H1 (cell line): ENCODE measurements at regions not wholly inside any gene's neighbourhood (a gene's known extent, or its start where the extent isn't known, plus 50 kb on each side); places are given as distances from the start of the nearest gene placed in this dataset.

ENCODE experiments used
- CTCF ChIA-PET: fragments of 300-600 bp; sonication (Branson Sonifier 250); formaldehyde crosslinking; loops from one replicate; lab custom pipeline; 2021; ENCODE audit not compliant: partially characterized antibody; lab: Charles Lee
- POLR2A ChIA-PET: fragments of 300-600 bp; sonication (Branson Sonifier 250); formaldehyde crosslinking; loops from one replicate; lab custom pipeline; 2021; ENCODE audit warnings: inconsistent platforms; ENCODE audit not compliant: partially characterized antibody; lab: Charles Lee
- DNase-seq, 2 experiments: peaks; one replicate each; pipeline versions ENCODE4 v3.0.0 to v3.0.0-alpha.2; 2010 to 2022; ENCODE audit warnings: low spot score in 2 of 2, low read depth in 1 of 2, mixed read lengths in 1 of 2
- FAIRE-seq: peaks from 2 replicates; lab custom pipeline; 2011; peaks lifted over from hg19 to GRCh38; lab: Jason Lieb, UNC
- H2AFZ ChIP-seq: 2 replicates; pipeline ENCODE4 v1.8.1; 2012; ENCODE audit warnings: low read length, inconsistent platforms
- H2AK5ac ChIP-seq: 2 replicates; pipeline ENCODE4 v1.6.1; 2013; ENCODE audit warnings: low read depth, low read length
- H2BK120ac ChIP-seq: replicated peaks from 2 replicates; pipeline ENCODE3; 2013; ENCODE audit warnings: low read depth, low read length, inconsistent platforms
- H2BK12ac ChIP-seq: 2 replicates; pipeline ENCODE4 v1.6.1; 2013; ENCODE audit warnings: low read depth, low read length
- H2BK15ac ChIP-seq: 2 replicates; pipeline ENCODE4 v1.6.1; 2013; ENCODE audit warnings: low read length
- H2BK20ac ChIP-seq: 2 replicates; pipeline ENCODE4 v1.6.1; 2013; ENCODE audit warnings: low read length
- H2BK5ac ChIP-seq: 2 replicates; pipeline ENCODE4 v1.6.1; 2013; ENCODE audit warnings: low read depth, low read length
- H3K14ac ChIP-seq: 2 replicates; pipeline ENCODE4 v1.6.1; 2013; ENCODE audit warnings: inconsistent platforms; ENCODE audit not compliant: insufficient read length
- H3K18ac ChIP-seq: 2 replicates; pipeline ENCODE4 v1.6.1; 2013; ENCODE audit warnings: low read length; ENCODE audit errors: extremely low read depth
- H3K23ac ChIP-seq: 2 replicates; pipeline ENCODE4 v1.6.1; 2013; ENCODE audit warnings: inconsistent platforms; ENCODE audit not compliant: insufficient read length
- H3K23me2 ChIP-seq: 2 replicates; pipeline ENCODE4 v1.6.1; 2013; ENCODE audit warnings: low read depth, low read length
- H3K27ac ChIP-seq: 2 replicates; pipeline ENCODE4 v1.6.1; 2011; ENCODE audit warnings: low read depth, low read length, inconsistent platforms
- H3K27me3 ChIP-seq, 4 experiments: replicated peaks in 1 of 4; 1 replicate in 1 of 4; 2 replicates in 3 of 4; pipeline versions ENCODE4 v1.6.1 to v1.8.1; 2011 to 2013; ENCODE audit warnings: low read length in 3 of 4, mild to moderate bottlenecking in 3 of 4, inconsistent platforms in 2 of 4, mixed read lengths in 2 of 4, moderate library complexity in 1 of 4; ENCODE audit not compliant: control insufficient read depth in 3 of 4, insufficient read depth in 3 of 4; ENCODE audit errors: extremely low read depth in 1 of 4
- H3K36me3 ChIP-seq, 4 experiments: 2 replicates each; pipeline versions ENCODE4 v1.6.1 to v1.8.1; 2011 to 2013; ENCODE audit warnings: mild to moderate bottlenecking in 4 of 4, low read length in 3 of 4, moderate library complexity in 2 of 4, control low read depth in 1 of 4, inconsistent platforms in 1 of 4; ENCODE audit not compliant: insufficient read depth in 4 of 4, control insufficient read depth in 2 of 4
- H3K4ac ChIP-seq: replicated peaks from 2 replicates; pipeline ENCODE3; 2013; ENCODE audit warnings: low read length, low read depth, mixed read lengths, inconsistent platforms; ENCODE audit not compliant: insufficient read length
- H3K4me1 ChIP-seq, 4 experiments: replicated peaks in 1 of 4; 1 replicate in 1 of 4; 2 replicates in 3 of 4; pipeline versions ENCODE4 v1.6.1 to v1.8.1; 2011 to 2013; ENCODE audit warnings: low read length in 3 of 4, inconsistent platforms in 2 of 4, mixed read lengths in 1 of 4; ENCODE audit not compliant: insufficient read depth in 4 of 4, control insufficient read depth in 3 of 4
- H3K4me2 ChIP-seq, 2 experiments: 2 replicates each; pipeline versions ENCODE4 v1.6.1 to v1.8.1; 2011 to 2013; ENCODE audit warnings: low read depth in 2 of 2, low read length in 2 of 2, control low read depth in 1 of 2, inconsistent platforms in 1 of 2, mild to moderate bottlenecking in 1 of 2; ENCODE audit not compliant: insufficient read depth in 1 of 2
- H3K4me3 ChIP-seq, 4 experiments: fragments of 200-600, 300-600 bp in 1 of 4; sonication (generic), shearing (Covaris generic), sonication (Bioruptor Twin) in 1 of 4; 2 replicates each; pipeline versions ENCODE4 v1.5.1 to v1.8.1; 2011 to 2016; ENCODE audit warnings: low read length in 4 of 4, low read depth in 3 of 4, control low read depth in 2 of 4, inconsistent platforms in 2 of 4, mild to moderate bottlenecking in 2 of 4, mixed read lengths in 1 of 4, moderate library complexity in 1 of 4; ENCODE audit not compliant: insufficient read depth in 2 of 4; ENCODE audit errors: extremely low read depth in 1 of 4
- H3K56ac ChIP-seq: replicated peaks from 2 replicates; pipeline ENCODE3; 2013; ENCODE audit warnings: low read depth, mild to moderate bottlenecking, mixed read lengths, low read length, inconsistent platforms; ENCODE audit not compliant: insufficient read length
- H3K79me1 ChIP-seq: 2 replicates; pipeline ENCODE4 v1.6.1; 2013; ENCODE audit warnings: low read depth, low read length, control low read depth
- H3K79me2 ChIP-seq, 2 experiments: 2 replicates each; pipeline versions ENCODE4 v1.6.1 to v1.8.1; 2012 to 2013; ENCODE audit warnings: low read length in 2 of 2, mild to moderate bottlenecking in 2 of 2, inconsistent platforms in 1 of 2; ENCODE audit not compliant: insufficient read depth in 2 of 2, control insufficient read depth in 1 of 2
- H3K9ac ChIP-seq, 4 experiments: replicated peaks in 1 of 4; 1 replicate in 1 of 4; 2 replicates in 3 of 4; pipeline versions ENCODE4 v1.6.1 to v1.8.1; 2011 to 2013; ENCODE audit warnings: low read depth in 3 of 4, low read length in 3 of 4, control low read depth in 2 of 4, mild to moderate bottlenecking in 2 of 4, moderate library complexity in 2 of 4, inconsistent platforms in 1 of 4; ENCODE audit errors: extremely low read depth in 1 of 4
- H3K9me3 ChIP-seq, 2 experiments: 2 replicates each; pipeline versions ENCODE4 v1.6.1 to v1.8.1; 2012 to 2013; ENCODE audit warnings: mild to moderate bottlenecking in 2 of 2, moderate library complexity in 2 of 2, control low read depth in 1 of 2, inconsistent platforms in 1 of 2, low read depth in 1 of 2, low read length in 1 of 2, mixed read lengths in 1 of 2; ENCODE audit not compliant: insufficient read depth in 2 of 2
- H4K20me1 ChIP-seq, 2 experiments: replicated peaks in 1 of 2; 2 replicates each; pipeline versions ENCODE3 to v1.8.1; 2011 to 2013; ENCODE audit warnings: inconsistent platforms in 2 of 2, low read length in 2 of 2, mild to moderate bottlenecking in 1 of 2; ENCODE audit not compliant: insufficient read depth in 2 of 2, control insufficient read depth in 1 of 2
- H4K5ac ChIP-seq: 2 replicates; pipeline ENCODE4 v1.6.1; 2013; ENCODE audit warnings: low read length, low read depth, mixed read lengths, inconsistent platforms; ENCODE audit not compliant: insufficient read length
- H4K8ac ChIP-seq: 2 replicates; pipeline ENCODE4 v1.8.0; 2013; ENCODE audit warnings: mild to moderate bottlenecking, moderate library complexity, low read length, inconsistent platforms; ENCODE audit not compliant: insufficient read depth; ENCODE audit errors: extremely low read depth
- H4K91ac ChIP-seq: replicated peaks from 2 replicates; pipeline ENCODE3; 2013; ENCODE audit warnings: low read length, mixed read lengths, inconsistent platforms; ENCODE audit not compliant: insufficient read length
- ATF3 ChIP-seq: IDR thresholded peaks from 2 replicates; pipeline ENCODE4 v1.6.1; 2011; ENCODE audit warnings: low read depth, mild to moderate bottlenecking, low read length; ENCODE audit not compliant: insufficient read depth
- CEBPB ChIP-seq: IDR thresholded peaks from 2 replicates; pipeline ENCODE4 v1.6.1; 2012; ENCODE audit warnings: low read depth, low read length
- CHD1 ChIP-seq: IDR thresholded peaks from 2 replicates; pipeline ENCODE4 v1.6.1; 2012; ENCODE audit warnings: low read depth, low read length, improper control_type of control experiment
- CTBP2 ChIP-seq: IDR thresholded peaks from 2 replicates; pipeline ENCODE4 v1.7.0; 2011; ENCODE audit warnings: borderline replicate concordance, mild to moderate bottlenecking, moderate library complexity, mixed read lengths, low read length; ENCODE audit not compliant: insufficient read depth, insufficient read length
- E2F6 ChIP-seq: IDR thresholded peaks from 2 replicates; pipeline ENCODE4 v1.6.1; 2012; ENCODE audit warnings: inconsistent platforms
- EP300 ChIP-seq, 2 experiments: IDR thresholded peaks; 1 replicate in 1 of 2; 2 replicates in 1 of 2; pipeline ENCODE4 v1.6.1; 2011 to 2012; ENCODE audit warnings: low read depth in 2 of 2, low read length in 2 of 2, mild to moderate bottlenecking in 2 of 2, borderline replicate concordance in 1 of 2, inconsistent platforms in 1 of 2, moderate library complexity in 1 of 2
- JUND ChIP-seq: IDR thresholded peaks from 2 replicates; pipeline ENCODE4 v1.6.1; 2011; ENCODE audit warnings: mild to moderate bottlenecking, improper control_type of control experiment, low read length
- KDM4A ChIP-seq: IDR thresholded peaks from one replicate; pipeline ENCODE4 v1.7.1; 2012; ENCODE audit warnings: low read depth, mild to moderate bottlenecking, moderate library complexity, low read length, inconsistent platforms; ENCODE audit not compliant: severe bottlenecking
- MAX ChIP-seq: IDR thresholded peaks from 2 replicates; pipeline ENCODE4 v1.6.1; 2012; ENCODE audit warnings: inconsistent platforms
- SUZ12 ChIP-seq: fragments of 200-600 bp; sonication (generic); IDR thresholded peaks from 2 replicates; pipeline ENCODE4 v1.6.1; 2012; ENCODE audit warnings: mild to moderate bottlenecking, inconsistent platforms, low read length, moderate library complexity, mixed read lengths
- TAF1 ChIP-seq: IDR thresholded peaks from 2 replicates; pipeline ENCODE4 v1.6.1; 2011; ENCODE audit warnings: mild to moderate bottlenecking, low read depth, low read length
- WGBS, 2 experiments: shearing (Covaris generic) in 1 of 2; methylation state at CpG; one replicate each; pipeline versions ENCODE4 v1.1.6 to v1.1.7; 2013 to 2015; ENCODE audit warnings: low lambda C conversion rate in 2 of 2, mixed read lengths in 2 of 2, inconsistent platforms in 1 of 2, low coverage in 1 of 2, missing lambda C conversion rate in 1 of 2; ENCODE audit not compliant: insufficient replicate concordance in 2 of 2, insufficient coverage in 1 of 2, insufficient read length in 1 of 2; ENCODE audit errors: extremely low coverage in 1 of 2, missing lambda C conversion rate in 1 of 2; 5-methylcytosine and 5-hydroxymethylcytosine counted together

- Histone ChIP-seq H3K18ac (no peak overlapping the region), H4K8ac (no peak overlapping the region), H3K9me3 (peaks cover 3 to 4% of the 10 kb centered on the region in 2 experiments; a peak in 2 of 4 replicates), H3K14ac (no peak overlapping the region), H3K79me2 (no peaks in the 10 kb centered on the region), H3K56ac (no peak overlapping the region), H3K4me3 (no peak overlapping the region), H2BK120ac (no peak overlapping the region), H3K4me1 (no peaks in the 10 kb centered on the region), H2BK20ac (no peak overlapping the region), H2BK5ac (no peak overlapping the region), H3K9ac (no peak overlapping the region), H3K27me3 (no peaks in the 10 kb centered on the region), H3K23me2 (no peaks in the 10 kb centered on the region), H2BK15ac (no peak overlapping the region), H3K4ac (no peak overlapping the region), H3K79me1 (no peaks in the 10 kb centered on the region), H3K36me3 (no peaks in the 10 kb centered on the region), H2BK12ac (no peak overlapping the region), H4K20me1 (no peaks in the 10 kb centered on the region), H2AFZ (no peak overlapping the region), H3K23ac (no peak overlapping the region), H2AK5ac (no peak overlapping the region), H3K27ac (no peak overlapping the region), H4K5ac (no peak overlapping the region), H4K91ac (no peak overlapping the region), H3K4me2 (no peak overlapping the region)
- FAIRE-seq (no peak), DNase-seq (no peak)
- 95% methylated on average over 1 of the region's 1 CpG; no CpG with 5 or more reads in 1 of the 2 experiments for WGBS, 2 experiments
- POLR2A ChIA-PET, result no interaction called here
- CTCF ChIA-PET, result interaction anchor here (0.7 to 0.9 kb wide), 2 partner anchors 11 to 30 kb away, joined by 3 read pairs; no protein-coding TSS in a partner anchor
- no peak for TF ChIP-seq EP300 (IDR thresholded peaks at IDR 0.05; ENCODE audit: borderline replicate concordance in 1 of 2, low read depth in 2 of 2, low read length in 2 of 2)
- no peak for TF ChIP-seq CHD1
- no peak for TF ChIP-seq JUND
- TF ChIP-seq E2F6, result no peak
- TF ChIP-seq TAF1, result no peak
- no peak for TF ChIP-seq ATF3
- no peak for TF ChIP-seq CEBPB
- TF ChIP-seq SUZ12, result no peak
- TF ChIP-seq MAX, result no peak
- no peak for TF ChIP-seq KDM4A
- no peak for TF ChIP-seq CTBP2
Observed at GRCh38 chr4:125666635-125667034, 351.9 kb downstream of the FAT4 start.
